GM21737 (cell line): ENCODE measurements at regions not wholly inside any gene's neighbourhood (a gene's known extent, or its start where the extent isn't known, plus 50 kb on each side); places are given as distances from the start of the nearest gene placed in this dataset.

Experiments
- ATAC-seq: cut with Tn5 transposase; IDR thresholded peaks from one replicate; pipeline ENCODE4 v1.9.1; 2021; ENCODE audit warnings: mild to moderate bottlenecking, moderate library complexity; ENCODE audit not compliant: unreplicated experiment

- ATAC-seq: peak; percentile 38
These were observed 362.5 kb upstream of the TNP1 start for GRCh38 chr2:217222309-217222910.

DNA sequence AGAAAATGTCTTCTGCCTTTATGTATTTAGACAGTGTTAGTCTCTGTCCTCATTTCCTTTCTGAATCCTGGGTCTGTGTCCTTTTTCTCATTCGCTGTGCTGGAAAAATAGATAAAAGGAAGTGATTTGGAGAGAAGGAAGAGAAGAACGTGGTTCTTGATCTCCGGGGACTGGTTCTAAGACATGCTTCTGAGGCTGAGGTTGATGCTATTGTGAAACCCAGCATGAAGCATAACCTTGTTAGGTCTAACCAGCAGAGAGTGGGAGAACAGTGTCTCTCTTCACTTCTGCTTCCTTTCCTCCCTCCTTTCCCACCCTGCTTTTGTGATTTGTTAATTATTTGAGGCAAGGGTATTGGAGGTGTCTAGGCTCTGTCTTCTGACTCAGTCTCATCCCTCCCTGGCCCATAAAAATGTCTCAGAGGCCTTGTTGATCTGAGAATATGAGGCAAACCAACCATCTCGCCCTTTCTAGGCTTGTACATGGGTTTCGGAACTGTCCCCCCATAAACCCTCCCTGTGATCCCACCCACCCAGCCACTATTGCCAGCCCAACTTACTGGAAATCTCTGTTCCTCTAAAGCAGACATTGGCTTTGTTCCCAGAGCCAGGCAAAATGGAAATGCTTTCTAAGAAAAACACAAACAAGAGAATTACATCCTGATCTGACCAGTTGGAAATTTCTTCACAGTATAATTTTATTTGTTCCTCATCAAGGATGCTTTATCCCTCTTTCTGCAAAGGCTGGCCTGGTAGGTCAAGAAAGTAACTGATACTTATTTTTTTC is 360.6 kb upstream of the TNP1 start:
- no peak for ATAC-seq

GRCh38 chr2:217219164-217219520 is 359.3 kb upstream of the TNP1 start:
- no peak for ATAC-seq

DNA sequence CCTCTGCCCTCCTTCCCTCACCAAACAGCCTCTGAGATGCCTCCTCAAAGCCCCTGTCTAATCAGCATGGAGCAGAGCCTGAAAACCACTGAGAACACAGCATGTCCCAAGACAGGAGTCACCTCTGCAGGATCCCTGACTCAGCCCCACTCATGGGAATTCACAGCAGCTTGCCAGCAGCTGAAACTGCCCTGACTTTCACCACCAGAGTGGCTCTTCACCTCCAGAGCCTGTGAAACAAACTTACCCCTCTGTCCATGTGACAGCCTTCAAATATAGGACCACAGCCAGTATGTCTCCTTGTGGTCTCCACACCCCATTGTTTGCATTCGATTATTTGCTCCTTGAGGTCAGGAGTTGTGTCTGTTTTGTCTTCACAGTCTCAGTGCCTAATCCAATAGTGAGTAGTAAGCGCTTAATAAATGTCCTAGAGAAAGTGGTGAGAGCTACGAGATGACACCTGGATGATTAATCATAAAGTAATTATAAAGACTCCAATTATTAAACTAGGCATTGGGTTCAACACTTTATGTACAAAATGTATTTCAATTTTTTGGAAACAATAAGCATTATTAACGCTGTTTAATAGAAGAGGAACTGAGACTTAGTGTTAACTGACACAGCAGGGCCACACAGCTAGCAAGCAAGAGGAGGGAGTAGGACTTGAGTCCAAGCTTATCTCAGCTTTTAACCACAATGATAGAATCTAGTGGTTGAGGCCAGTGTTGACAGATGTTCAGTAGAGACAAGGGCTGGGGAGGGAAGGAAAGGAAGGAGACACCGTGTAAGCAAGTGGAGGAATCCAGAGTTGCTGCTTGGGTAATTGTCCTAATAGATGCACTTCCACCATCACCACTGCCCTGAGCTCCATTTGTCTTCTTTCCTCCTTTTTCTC is 358.7 kb upstream of the TNP1 start:
- ATAC-seq: peak; percentile 47

GRCh38 chr2:217216982-217217381 is 357.1 kb upstream of the TNP1 start:
- no peak for ATAC-seq

GRCh38 chr2:217216316-217216715 is 356.5 kb upstream of the TNP1 start:
- ATAC-seq: no peak

- no peak for ATAC-seq
These were observed 356.0 kb upstream of the TNP1 start for GRCh38 chr2:217215877-217216276.

GRCh38 chr2:217208867-217209266 is 349.0 kb upstream of the TNP1 start:
- ATAC-seq: no peak

GRCh38 chr2:217207699-217208010 is 347.8 kb upstream of the TNP1 start:
- no peak for ATAC-seq

DNA sequence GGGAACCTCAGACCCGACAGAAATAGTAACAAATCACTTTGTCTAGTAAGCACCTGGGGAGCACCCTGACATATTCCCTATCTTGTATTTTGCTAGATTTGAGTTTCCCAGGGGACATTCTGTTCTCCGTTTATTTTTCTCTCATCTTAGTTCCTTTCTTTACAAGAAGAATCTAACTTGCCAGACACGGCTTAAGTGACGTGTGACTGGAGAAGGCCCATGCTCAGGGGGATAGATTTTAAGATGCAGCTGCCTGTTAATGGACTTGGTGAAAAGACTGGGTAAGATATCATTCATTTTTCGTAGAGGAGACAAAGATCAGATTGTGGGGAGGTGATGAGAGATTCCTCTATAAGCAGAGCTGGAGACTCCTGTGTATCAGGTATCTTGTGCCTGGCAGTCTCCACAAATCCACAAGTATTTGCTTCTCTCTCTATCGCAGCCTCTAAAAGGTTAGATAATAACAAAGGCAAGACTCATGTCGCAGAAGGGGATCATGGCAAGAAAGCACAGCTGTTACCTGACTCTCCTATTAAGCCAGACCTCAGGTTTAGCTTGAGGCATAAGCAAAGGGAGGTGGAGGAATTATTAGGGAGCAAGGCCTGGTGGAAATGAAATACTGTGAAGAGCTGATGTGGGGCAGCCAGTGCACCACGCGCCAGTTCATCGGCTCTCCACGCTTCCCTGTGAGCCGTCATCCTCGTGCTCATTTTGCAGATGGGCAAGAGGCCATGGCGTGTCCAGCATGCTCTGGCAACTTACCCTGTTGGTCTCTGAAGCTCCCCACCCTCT is 347.2 kb upstream of the TNP1 start:
- ATAC-seq: no peak

DNA sequence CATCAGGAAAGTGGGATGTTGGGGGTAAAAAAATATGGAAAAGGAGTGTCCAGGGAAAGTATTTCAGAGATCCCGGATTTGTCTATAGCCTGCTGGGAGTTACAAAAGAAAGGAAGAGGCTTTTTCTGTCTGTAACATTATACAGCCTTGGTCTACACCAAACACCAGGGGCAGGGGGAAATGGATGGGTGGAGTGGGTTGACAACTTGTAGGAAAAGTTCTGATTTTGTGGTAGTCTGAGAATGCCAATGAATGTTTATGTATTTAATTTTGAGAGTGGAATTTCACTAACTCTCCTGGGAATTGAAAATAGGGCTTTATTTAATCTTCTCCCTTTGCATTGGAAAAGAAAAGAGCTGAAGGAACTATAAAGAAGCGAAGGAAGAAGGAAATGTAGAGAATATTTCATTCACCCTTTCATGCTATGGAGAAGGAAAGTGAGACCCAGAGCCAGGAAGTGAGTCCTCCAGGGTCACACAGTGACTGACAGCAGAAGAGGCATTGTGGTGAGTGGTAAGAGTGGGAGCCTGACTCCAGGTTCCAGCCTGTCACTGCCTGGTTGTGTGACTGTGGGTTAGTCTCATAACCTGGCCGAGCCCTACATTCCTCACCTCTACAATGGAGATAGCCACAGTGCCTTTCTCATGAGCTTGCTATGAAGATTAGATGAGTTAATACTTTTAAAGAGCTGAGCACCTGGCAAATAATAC is 346.3 kb upstream of the TNP1 start:
- no peak for ATAC-seq

- ATAC-seq: no peak
These were observed 344.5 kb upstream of the TNP1 start for GRCh38 chr2:217204358-217204757.

GRCh38 chr2:217203086-217203485 is 343.2 kb upstream of the TNP1 start:
- ATAC-seq: no peak

DNA sequence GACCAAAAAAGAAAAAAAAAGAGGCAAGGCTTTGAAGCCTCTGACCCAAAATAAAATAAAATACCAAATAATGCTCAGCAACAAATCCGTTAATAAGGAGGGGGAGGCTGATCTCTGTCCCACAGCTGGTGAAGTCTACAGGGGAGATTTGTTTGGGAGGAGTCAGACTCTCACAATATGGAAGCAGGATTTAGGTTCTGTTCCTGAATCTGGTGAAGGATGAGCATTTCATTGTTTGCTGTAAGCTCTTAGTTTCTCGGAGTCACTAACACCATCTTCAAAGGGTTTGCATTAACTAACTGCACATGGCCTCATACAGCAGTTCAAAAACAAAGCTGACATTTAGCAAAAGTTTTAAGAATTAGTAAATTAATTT is 339.4 kb upstream of the TNP1 start:
- no peak for ATAC-seq

DNA sequence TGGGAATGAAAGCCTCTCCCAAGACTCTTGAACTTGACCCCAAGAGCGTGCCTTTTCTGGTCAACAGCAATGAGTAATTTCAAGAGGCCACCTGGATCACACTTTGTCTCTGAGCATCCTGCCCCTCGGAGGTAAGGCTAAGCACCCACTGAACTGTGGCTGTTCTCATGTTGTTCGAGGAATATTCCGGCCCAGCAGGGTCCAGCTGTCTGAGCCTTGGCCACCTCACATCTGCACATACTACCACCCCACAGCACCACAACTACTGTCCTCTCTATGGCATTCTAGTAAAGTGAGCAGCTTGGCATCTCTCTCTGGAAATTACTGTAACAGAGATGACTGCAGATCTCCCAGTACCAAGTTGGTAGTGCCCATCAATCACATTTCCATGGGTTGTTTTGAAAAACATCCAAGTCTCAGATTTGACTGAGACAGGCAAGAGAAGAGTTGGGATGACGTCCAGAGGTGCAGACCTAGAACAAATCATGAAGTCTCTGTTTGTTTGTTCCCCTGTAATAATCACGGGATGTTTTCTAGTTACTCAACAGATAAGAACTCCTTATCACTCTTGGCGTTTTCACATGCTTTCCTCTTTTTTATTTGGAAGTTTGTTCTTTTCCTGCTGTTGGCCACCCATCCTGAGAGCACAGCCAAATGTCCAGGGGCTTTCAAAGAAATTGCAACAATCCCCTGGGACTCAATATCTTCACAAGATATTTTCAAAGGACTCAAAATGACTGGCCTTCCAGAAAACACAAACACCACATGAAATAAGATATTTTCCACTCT is 336.0 kb upstream of the TNP1 start:
- no peak for ATAC-seq

- ATAC-seq: no peak
These were observed 335.2 kb upstream of the TNP1 start for GRCh38 chr2:217195016-217195415.

DNA sequence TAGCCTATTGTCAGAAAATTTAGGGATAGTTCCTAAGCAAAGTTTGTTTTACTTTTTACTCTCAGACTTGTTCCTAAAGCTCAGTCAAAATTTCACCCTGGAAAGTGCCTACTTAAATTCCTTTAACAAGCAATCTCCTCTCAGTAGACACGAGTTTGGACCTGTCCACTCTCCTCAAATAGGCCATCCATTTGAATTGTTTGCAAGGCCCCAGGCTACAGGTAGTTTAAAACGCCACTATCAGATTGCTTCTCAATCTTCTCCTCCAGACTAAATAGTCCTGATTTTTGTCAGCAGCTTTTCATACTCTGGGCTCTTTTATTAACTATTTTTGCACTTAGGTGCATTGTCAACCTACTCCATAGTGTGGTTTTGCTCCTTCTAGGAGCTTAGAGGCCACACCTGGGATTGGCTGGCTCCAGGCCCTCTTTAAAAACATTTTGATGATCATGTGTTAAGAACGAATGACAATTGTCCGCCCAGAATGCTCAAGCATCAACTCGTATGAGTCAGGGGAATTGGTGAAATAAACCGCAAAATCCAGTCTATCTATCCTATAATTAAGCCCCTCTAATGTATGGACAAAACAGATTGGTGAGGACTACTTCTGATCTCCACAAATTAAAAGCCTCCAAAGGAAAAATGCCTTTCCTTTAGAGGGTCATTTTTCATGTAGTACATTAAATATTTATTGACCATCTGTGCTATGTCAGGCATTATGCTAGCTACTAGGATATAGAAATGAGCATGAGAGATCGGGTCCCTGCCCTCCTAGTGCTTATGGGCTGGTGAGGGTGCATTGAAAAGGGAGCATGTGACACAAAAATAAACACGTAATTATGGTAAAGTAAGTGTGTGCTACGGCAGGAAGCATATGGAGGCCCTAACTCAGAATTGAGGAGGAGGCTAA is 333.8 kb upstream of the TNP1 start:
- no peak for ATAC-seq

DNA sequence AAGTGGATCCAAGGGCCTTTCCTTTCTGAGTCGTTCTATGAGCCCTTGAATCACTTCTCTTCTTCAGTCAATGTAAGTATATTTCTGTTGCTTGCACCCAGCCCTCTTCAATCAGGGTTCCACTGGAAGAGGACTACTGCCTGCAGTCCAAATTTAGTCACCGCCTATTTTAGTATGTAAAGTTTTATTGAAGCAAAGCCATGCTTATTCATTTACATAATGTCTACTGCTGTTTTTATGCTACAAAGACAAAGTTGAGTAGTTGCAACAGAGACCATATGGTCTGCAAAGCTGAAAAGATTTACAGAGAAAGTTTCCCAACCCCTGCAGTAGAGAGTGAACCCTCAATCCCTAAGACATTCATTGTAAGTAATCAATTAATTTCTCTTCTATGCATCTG is 332.5 kb upstream of the TNP1 start:
- no peak for ATAC-seq

DNA sequence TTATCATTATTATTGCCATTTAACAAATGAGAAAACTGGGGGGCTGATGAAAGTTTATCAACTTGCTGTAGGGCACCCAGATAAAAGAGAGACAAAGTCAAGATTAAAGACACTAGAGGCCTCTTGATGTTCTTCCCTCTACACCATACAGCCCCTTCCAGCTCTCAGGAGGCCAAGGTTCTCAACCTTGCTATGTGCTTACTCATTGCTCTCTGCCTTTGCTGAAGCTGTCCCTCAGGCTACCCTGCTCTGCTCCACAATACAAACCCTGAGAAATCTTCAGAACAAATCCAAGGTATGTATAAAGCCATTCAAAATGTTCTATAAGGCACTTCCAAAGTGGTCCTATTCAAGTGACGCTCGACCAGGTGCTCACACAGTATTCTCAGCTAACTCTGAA is 329.9 kb upstream of the TNP1 start:
- ATAC-seq: no peak
